ENCODE measurements at regions not wholly inside any gene's neighbourhood (a gene's known extent, or its start where the extent isn't known, plus 50 kb on each side); places are given as distances from the start of the nearest gene placed in this dataset.

DNA sequence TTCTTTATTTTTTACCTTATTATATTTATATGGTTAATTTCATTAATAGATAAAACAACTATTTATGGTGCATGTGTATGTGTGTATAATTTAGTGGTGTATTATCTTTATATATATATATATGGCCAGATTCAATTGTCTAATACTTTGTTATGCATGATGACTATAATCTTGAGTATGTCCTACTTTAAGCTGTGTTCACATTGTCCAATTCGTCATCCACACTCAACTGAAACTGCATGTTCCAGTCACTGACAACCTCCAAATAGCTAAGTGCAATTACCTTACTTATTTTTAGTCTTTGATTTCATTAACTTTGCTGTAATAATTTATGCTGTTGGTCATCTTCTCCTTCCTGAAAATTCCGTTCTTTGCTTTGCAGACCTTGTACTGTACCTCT is 306.5 kb upstream of the TMTC1 start:
- no peaks in the 10 kb centered on the region for H3K9me3 ChIP-seq (ENCODE audit: control insufficient read depth, low read length)
- H2BK12ac ChIP-seq (ENCODE audit: low read length in 2 of 2): no peak overlapping the region
- H3K4me2 ChIP-seq (ENCODE audit: low read length, poor library complexity, severe bottlenecking): no peak overlapping the region
- H4K8ac ChIP-seq (ENCODE audit: low read length): no peak overlapping the region
- H3K4me1 ChIP-seq (ENCODE audit: control insufficient read depth, insufficient read depth, low read depth, low read length): no peaks in the 10 kb centered on the region
- no peak overlapping the region for H4K91ac ChIP-seq (ENCODE audit: low read length)
- no peak overlapping the region for H3K4me3 ChIP-seq (ENCODE audit: insufficient read depth in 1 of 2, low read depth in 1 of 2, low read length in 2 of 2)
- no peak overlapping the region for H3K14ac ChIP-seq (ENCODE audit: low read length in 2 of 2)
- no peak for DNase-seq
- H3K79me1 ChIP-seq (replicated peaks; ENCODE audit: low read length, poor library complexity, severe bottlenecking): no peaks in the 10 kb centered on the region
- no peak overlapping the region for H3K9ac ChIP-seq (ENCODE audit: low read length)
- no peak overlapping the region for H2AK5ac ChIP-seq (ENCODE audit: low read length, severe bottlenecking)
- no peak overlapping the region for H2BK5ac ChIP-seq (ENCODE audit: low read depth, low read length, poor library complexity, severe bottlenecking)
- H3K23ac ChIP-seq (ENCODE audit: low read length in 2 of 2): no peak overlapping the region
- no peak overlapping the region for H3K18ac ChIP-seq (ENCODE audit: low read depth in 1 of 2, low read length in 2 of 2)
- H2BK15ac ChIP-seq (ENCODE audit: low read depth, poor library complexity, severe bottlenecking): no peak overlapping the region
- 82% methylated on average over 2 of the region's 2 CpGs for WGBS
- H3K36me3 ChIP-seq (ENCODE audit: control insufficient read depth in 1 of 2, insufficient read depth in 2 of 2, low read depth in 1 of 2, low read length in 2 of 2): no peaks in the 10 kb centered on the region
- no peak overlapping the region for H2AFZ ChIP-seq (ENCODE audit: low read depth, low read length)
- no peaks in the 10 kb centered on the region for H3K27me3 ChIP-seq (ENCODE audit: control insufficient read depth in 1 of 2, insufficient read depth in 1 of 2, low read length in 2 of 2)
- H2BK120ac ChIP-seq (ENCODE audit: low read depth, low read length): no peak overlapping the region
- H3K4ac ChIP-seq (ENCODE audit: low read depth in 1 of 2, low read length in 2 of 2): no peak overlapping the region
- no peak overlapping the region for H3K27ac ChIP-seq (ENCODE audit: low read length, poor library complexity, severe bottlenecking)

GRCh38 chr12:30088259-30088995 is 304.7 kb upstream of the TMTC1 start:
- H2BK15ac ChIP-seq (ENCODE audit: low read depth, poor library complexity, severe bottlenecking): no peak overlapping the region
- no peak overlapping the region for H3K14ac ChIP-seq (ENCODE audit: low read length in 2 of 2)
- H3K23ac ChIP-seq (ENCODE audit: low read length in 2 of 2): no peak overlapping the region
- H3K79me1 ChIP-seq (replicated peaks; ENCODE audit: low read length, poor library complexity, severe bottlenecking): no peaks in the 10 kb centered on the region
- DNase-seq: no peak
- no peak overlapping the region for H2BK12ac ChIP-seq (ENCODE audit: low read length in 2 of 2)
- H3K27me3 ChIP-seq (ENCODE audit: control insufficient read depth in 1 of 2, insufficient read depth in 1 of 2, low read length in 2 of 2): no peaks in the 10 kb centered on the region
- H2BK5ac ChIP-seq (ENCODE audit: low read depth, low read length, poor library complexity, severe bottlenecking): no peak overlapping the region
- no peak overlapping the region for H2AFZ ChIP-seq (ENCODE audit: low read depth, low read length)
- H3K9ac ChIP-seq (ENCODE audit: low read length): no peak overlapping the region
- H3K18ac ChIP-seq (ENCODE audit: low read depth in 1 of 2, low read length in 2 of 2): no peak overlapping the region
- WGBS: 83% methylated on average over 1 of the region's 3 CpGs
- H3K4ac ChIP-seq (ENCODE audit: low read depth in 1 of 2, low read length in 2 of 2): no peak overlapping the region
- H2AK5ac ChIP-seq (ENCODE audit: low read length, severe bottlenecking): no peak overlapping the region
- no peak overlapping the region for H3K4me3 ChIP-seq (ENCODE audit: insufficient read depth in 1 of 2, low read depth in 1 of 2, low read length in 2 of 2)
- H4K8ac ChIP-seq (ENCODE audit: low read length): no peak overlapping the region
- no peak overlapping the region for H3K4me2 ChIP-seq (ENCODE audit: low read length, poor library complexity, severe bottlenecking)
- H3K9me3 ChIP-seq (ENCODE audit: control insufficient read depth, low read length): no peaks in the 10 kb centered on the region
- no peaks in the 10 kb centered on the region for H3K4me1 ChIP-seq (ENCODE audit: control insufficient read depth, insufficient read depth, low read depth, low read length)
- H4K91ac ChIP-seq (ENCODE audit: low read length): no peak overlapping the region
- no peak overlapping the region for H3K27ac ChIP-seq (ENCODE audit: low read length, poor library complexity, severe bottlenecking)
- no peak overlapping the region for H2BK120ac ChIP-seq (ENCODE audit: low read depth, low read length)
- no peaks in the 10 kb centered on the region for H3K36me3 ChIP-seq (ENCODE audit: control insufficient read depth in 1 of 2, insufficient read depth in 2 of 2, low read depth in 1 of 2, low read length in 2 of 2)

GRCh38 chr12:30082381-30082780 is 298.6 kb upstream of the TMTC1 start:
- no peaks in the 10 kb centered on the region for H3K9me3 ChIP-seq (ENCODE audit: control insufficient read depth, low read length)
- no peak overlapping the region for H2BK120ac ChIP-seq (ENCODE audit: low read depth, low read length)
- H4K91ac ChIP-seq (ENCODE audit: low read length): no peak overlapping the region
- H2BK12ac ChIP-seq (ENCODE audit: low read length in 2 of 2): no peak overlapping the region
- H3K23ac ChIP-seq (ENCODE audit: low read length in 2 of 2): no peak overlapping the region
- H3K18ac ChIP-seq (ENCODE audit: low read depth in 1 of 2, low read length in 2 of 2): no peak overlapping the region
- no peak overlapping the region for H2BK15ac ChIP-seq (ENCODE audit: low read depth, poor library complexity, severe bottlenecking)
- H2BK5ac ChIP-seq (ENCODE audit: low read depth, low read length, poor library complexity, severe bottlenecking): no peak overlapping the region
- no peak overlapping the region for H3K9ac ChIP-seq (ENCODE audit: low read length)
- H3K4me1 ChIP-seq (ENCODE audit: control insufficient read depth, insufficient read depth, low read depth, low read length): no peaks in the 10 kb centered on the region
- H3K36me3 ChIP-seq (ENCODE audit: control insufficient read depth in 1 of 2, insufficient read depth in 2 of 2, low read depth in 1 of 2, low read length in 2 of 2): no peaks in the 10 kb centered on the region
- H3K4me2 ChIP-seq (ENCODE audit: low read length, poor library complexity, severe bottlenecking): no peak overlapping the region
- no peak for DNase-seq
- H2AK5ac ChIP-seq (ENCODE audit: low read length, severe bottlenecking): no peak overlapping the region
- H3K4ac ChIP-seq (ENCODE audit: low read depth in 1 of 2, low read length in 2 of 2): no peak overlapping the region
- H3K27ac ChIP-seq (ENCODE audit: low read length, poor library complexity, severe bottlenecking): no peak overlapping the region
- H3K4me3 ChIP-seq (ENCODE audit: insufficient read depth in 1 of 2, low read depth in 1 of 2, low read length in 2 of 2): no peak overlapping the region
- 43% methylated on average over 2 of the region's 3 CpGs for WGBS
- peaks cover 0 to 5% of the 10 kb centered on the region in 2 experiments for H3K27me3 ChIP-seq (ENCODE audit: control insufficient read depth in 1 of 2, insufficient read depth in 1 of 2, low read length in 2 of 2)
- no peak overlapping the region for H3K14ac ChIP-seq (ENCODE audit: low read length in 2 of 2)
- no peaks in the 10 kb centered on the region for H3K79me1 ChIP-seq (replicated peaks; ENCODE audit: low read length, poor library complexity, severe bottlenecking)
- no peak overlapping the region for H4K8ac ChIP-seq (ENCODE audit: low read length)
- H2AFZ ChIP-seq (ENCODE audit: low read depth, low read length): no peak overlapping the region

- no peaks in the 10 kb centered on the region for H3K79me1 ChIP-seq (replicated peaks; ENCODE audit: low read length, poor library complexity, severe bottlenecking)
- no peak overlapping the region for H3K4ac ChIP-seq (ENCODE audit: low read depth in 1 of 2, low read length in 2 of 2)
- H2BK120ac ChIP-seq (ENCODE audit: low read depth, low read length): no peak overlapping the region
- H3K4me3 ChIP-seq (ENCODE audit: insufficient read depth in 1 of 2, low read depth in 1 of 2, low read length in 2 of 2): no peak overlapping the region
- no peaks in the 10 kb centered on the region for H3K36me3 ChIP-seq (ENCODE audit: control insufficient read depth in 1 of 2, insufficient read depth in 2 of 2, low read depth in 1 of 2, low read length in 2 of 2)
- WGBS: no CpG with 5 or more reads among the region's 1 CpG
- H3K27ac ChIP-seq (ENCODE audit: low read length, poor library complexity, severe bottlenecking): no peak overlapping the region
- no peak overlapping the region for H3K23ac ChIP-seq (ENCODE audit: low read length in 2 of 2)
- H2AFZ ChIP-seq (ENCODE audit: low read depth, low read length): no peak overlapping the region
- H2BK15ac ChIP-seq (ENCODE audit: low read depth, poor library complexity, severe bottlenecking): no peak overlapping the region
- no peak overlapping the region for H3K9ac ChIP-seq (ENCODE audit: low read length)
- no peaks in the 10 kb centered on the region for H3K4me1 ChIP-seq (ENCODE audit: control insufficient read depth, insufficient read depth, low read depth, low read length)
- no peak for DNase-seq
- no peak overlapping the region for H2BK5ac ChIP-seq (ENCODE audit: low read depth, low read length, poor library complexity, severe bottlenecking)
- no peak overlapping the region for H2AK5ac ChIP-seq (ENCODE audit: low read length, severe bottlenecking)
- no peaks in the 10 kb centered on the region for H3K9me3 ChIP-seq (ENCODE audit: control insufficient read depth, low read length)
- no peak overlapping the region for H4K91ac ChIP-seq (ENCODE audit: low read length)
- no peak overlapping the region for H3K4me2 ChIP-seq (ENCODE audit: low read length, poor library complexity, severe bottlenecking)
- H3K14ac ChIP-seq (ENCODE audit: low read length in 2 of 2): no peak overlapping the region
- no peak overlapping the region for H2BK12ac ChIP-seq (ENCODE audit: low read length in 2 of 2)
- H3K18ac ChIP-seq (ENCODE audit: low read depth in 1 of 2, low read length in 2 of 2): no peak overlapping the region
- H3K27me3 ChIP-seq (ENCODE audit: control insufficient read depth in 1 of 2, insufficient read depth in 1 of 2, low read length in 2 of 2): peaks cover 0 to 2% of the 10 kb centered on the region in 2 experiments
- H4K8ac ChIP-seq (ENCODE audit: low read length): no peak overlapping the region
Measured at GRCh38 chr12:30074916-30075315, 291.2 kb upstream of the TMTC1 start.

All from mesenchymal stem cell (in vitro differentiated cells and primary cell).